ENCODE measurements at regions not wholly inside any gene's neighbourhood (a gene's known extent, or its start where the extent isn't known, plus 50 kb on each side); places are given as distances from the start of the nearest gene placed in this dataset.

GRCh38 chr4:27198971-27199370 is 338.3 kb downstream of the STIM2 start:
- TF ChIP-seq CTCF (IDR thresholded peaks at IDR 0.05; ENCODE audit: insufficient read depth, low read length, poor library complexity, severe bottlenecking), result no peak
- DNase-seq (ENCODE audit: extremely low read depth, insufficient read length), result no peak
- H3K27me3 ChIP-seq (replicated peaks; ENCODE audit: control insufficient read depth, insufficient read depth, low read length), result no peaks in the 10 kb centered on the region
- no peak overlapping the region for H3K4me3 ChIP-seq (replicated peaks; ENCODE audit: low read depth, low read length)
- H3K36me3 ChIP-seq (ENCODE audit: control insufficient read depth, insufficient read depth, low read length), result no peaks in the 10 kb centered on the region

DNA sequence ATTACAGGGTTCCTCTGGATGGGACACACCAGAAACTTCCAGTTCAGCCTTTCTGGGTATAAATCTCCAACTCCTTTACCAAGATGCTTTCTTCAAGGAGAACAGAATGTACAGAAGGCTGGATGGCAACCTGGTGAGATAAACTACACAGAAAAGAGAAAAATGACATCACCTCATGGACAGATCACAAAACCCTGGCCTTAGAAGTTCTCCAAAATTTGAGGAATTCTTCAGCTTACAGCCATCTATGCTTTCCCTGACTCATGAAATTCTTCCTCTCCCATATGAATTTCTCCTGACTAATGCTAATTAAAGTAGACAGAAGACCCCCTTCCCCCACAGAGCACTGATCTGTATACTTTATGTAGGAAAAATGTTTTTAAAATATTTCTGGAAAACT is 345.4 kb downstream of the STIM2 start:
- Histone ChIP-seq H3K36me3 (ENCODE audit: control insufficient read depth, insufficient read depth, low read length) (no peaks in the 10 kb centered on the region), H3K4me3 (replicated peaks; ENCODE audit: low read depth, low read length) (no peak overlapping the region), H3K27me3 (replicated peaks; ENCODE audit: control insufficient read depth, insufficient read depth, low read length) (no peaks in the 10 kb centered on the region)
- no peak for TF ChIP-seq CTCF (IDR thresholded peaks at IDR 0.05; ENCODE audit: insufficient read depth, low read length, poor library complexity, severe bottlenecking)
- no peak for DNase-seq (ENCODE audit: extremely low read depth, insufficient read length)

DNA sequence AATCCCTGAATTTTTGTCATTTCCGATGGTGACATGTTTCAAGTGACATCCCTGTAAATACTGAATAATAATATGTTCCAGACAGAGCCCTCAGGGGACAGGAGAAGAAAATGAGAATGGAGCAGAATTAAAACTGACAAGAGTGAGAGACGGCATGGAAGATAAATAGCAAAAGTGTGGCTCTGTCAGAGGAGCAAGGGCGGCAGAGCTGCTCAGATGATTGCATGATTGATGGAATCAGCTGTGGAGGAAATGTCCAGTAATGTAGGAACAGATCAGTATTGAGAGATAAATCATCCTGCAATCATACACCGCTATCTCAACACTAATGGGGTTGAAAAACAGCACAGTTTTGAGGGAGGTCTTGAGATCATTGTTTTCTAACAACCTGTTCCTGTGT is 350.3 kb downstream of the STIM2 start:
- DNase-seq (ENCODE audit: extremely low read depth, insufficient read length), result no peak
- H3K4me3 ChIP-seq (replicated peaks; ENCODE audit: low read depth, low read length), result no peak overlapping the region
- no peaks in the 10 kb centered on the region for H3K36me3 ChIP-seq (ENCODE audit: control insufficient read depth, insufficient read depth, low read length)
- TF ChIP-seq CTCF (IDR thresholded peaks at IDR 0.05; ENCODE audit: insufficient read depth, low read length, poor library complexity, severe bottlenecking), result no peak
- no peaks in the 10 kb centered on the region for H3K27me3 ChIP-seq (replicated peaks; ENCODE audit: control insufficient read depth, insufficient read depth, low read length)

DNA sequence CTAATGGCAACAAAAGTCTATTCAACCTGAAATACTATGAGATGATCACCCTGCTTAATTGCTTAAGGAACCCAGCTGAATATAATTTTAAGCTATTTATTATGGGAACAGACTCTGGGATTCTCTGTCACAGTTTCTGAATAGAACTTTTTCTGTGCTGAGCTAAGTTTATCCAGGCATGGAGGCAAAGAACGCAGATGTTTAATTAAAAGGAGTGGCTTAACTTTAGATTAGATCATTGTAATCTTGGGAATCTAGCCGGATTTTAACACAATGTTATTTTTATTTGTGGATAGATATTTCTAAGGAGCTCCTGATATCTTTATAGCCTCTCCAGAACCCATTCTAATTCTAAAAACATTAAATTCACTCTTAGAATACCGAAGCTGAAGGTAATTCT is 353.4 kb downstream of the STIM2 start:
- no peak for DNase-seq (ENCODE audit: extremely low read depth, insufficient read length)
- Histone ChIP-seq H3K4me3 (replicated peaks; ENCODE audit: low read depth, low read length) (no peak overlapping the region), H3K36me3 (ENCODE audit: control insufficient read depth, insufficient read depth, low read length) (no peaks in the 10 kb centered on the region), H3K27me3 (replicated peaks; ENCODE audit: control insufficient read depth, insufficient read depth, low read length) (no peaks in the 10 kb centered on the region)
- TF ChIP-seq CTCF (IDR thresholded peaks at IDR 0.05; ENCODE audit: insufficient read depth, low read length, poor library complexity, severe bottlenecking), result no peak

GRCh38 chr4:27215220-27215826 is 354.7 kb downstream of the STIM2 start:
- no peak for DNase-seq (ENCODE audit: extremely low read depth, insufficient read length)
- TF ChIP-seq CTCF (IDR thresholded peaks at IDR 0.05; ENCODE audit: insufficient read depth, low read length, poor library complexity, severe bottlenecking), result no peak
- H3K36me3 ChIP-seq (ENCODE audit: control insufficient read depth, insufficient read depth, low read length), result no peaks in the 10 kb centered on the region

DNA sequence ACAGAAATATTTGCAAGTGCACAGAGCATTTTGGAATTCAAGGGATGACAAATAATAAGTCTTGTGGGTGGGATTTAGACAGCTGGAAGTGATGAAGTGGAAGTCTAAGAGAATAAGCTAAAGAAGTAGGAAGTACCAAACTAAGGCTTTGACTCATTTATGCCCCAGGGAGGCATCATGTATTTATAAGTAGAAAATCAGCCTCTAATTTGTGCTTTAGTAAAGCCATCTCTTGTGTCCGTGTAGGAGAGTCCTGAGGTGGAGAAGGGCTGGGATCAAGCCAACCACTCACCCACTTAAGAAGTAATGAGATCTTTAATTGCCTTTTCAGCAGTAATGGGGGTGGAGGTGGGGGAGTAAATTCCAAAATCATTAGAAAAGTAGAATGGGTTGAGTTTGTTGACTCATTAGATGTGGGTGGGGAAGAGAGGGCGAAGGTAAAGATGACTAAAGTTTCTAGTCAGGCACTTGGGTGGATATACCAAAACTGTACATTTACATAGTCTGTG is 356.7 kb downstream of the STIM2 start:
- DNase-seq (ENCODE audit: extremely low read depth, insufficient read length), result no peak
- H3K36me3 ChIP-seq (ENCODE audit: control insufficient read depth, insufficient read depth, low read length), result no peaks in the 10 kb centered on the region
- TF ChIP-seq CTCF (IDR thresholded peaks at IDR 0.05; ENCODE audit: insufficient read depth, low read length, poor library complexity, severe bottlenecking), result no peak
- H3K27me3 ChIP-seq (replicated peaks; ENCODE audit: control insufficient read depth, insufficient read depth, low read length), result no peaks in the 10 kb centered on the region
- H3K4me3 ChIP-seq (replicated peaks; ENCODE audit: low read depth, low read length), result no peak overlapping the region

More at GRCh38 chr4:27215220-27215826, 354.7 kb downstream of the STIM2 start:
- no peaks in the 10 kb centered on the region for H3K27me3 ChIP-seq (replicated peaks; ENCODE audit: control insufficient read depth, insufficient read depth, low read length)
- no peak overlapping the region for H3K4me3 ChIP-seq (replicated peaks; ENCODE audit: low read depth, low read length)
